DND-41 (cell line): ENCODE measurements at regions not wholly inside any gene's neighbourhood (a gene's known extent, or its start where the extent isn't known, plus 50 kb on each side); places are given as distances from the start of the nearest gene placed in this dataset.

Source experiments
- EZH2 ChIP-seq: IDR thresholded peaks from 3 replicates; pipeline ENCODE4 v1.6.1; 2012; ENCODE audit warnings: borderline replicate concordance, low read depth, mild to moderate bottlenecking, moderate library complexity, low read length, inconsistent platforms; ENCODE audit not compliant: severe bottlenecking
- TF ChIP-seq, protein P1 (sequence below): IDR thresholded peaks from 2 replicates; pipeline ENCODE4 v1.5.1; 2012; ENCODE audit warnings: borderline replicate concordance, low read length, moderate library complexity, mild to moderate bottlenecking; ENCODE audit not compliant: poor library complexity, severe bottlenecking; ENCODE audit errors: extremely low read depth

DNA sequence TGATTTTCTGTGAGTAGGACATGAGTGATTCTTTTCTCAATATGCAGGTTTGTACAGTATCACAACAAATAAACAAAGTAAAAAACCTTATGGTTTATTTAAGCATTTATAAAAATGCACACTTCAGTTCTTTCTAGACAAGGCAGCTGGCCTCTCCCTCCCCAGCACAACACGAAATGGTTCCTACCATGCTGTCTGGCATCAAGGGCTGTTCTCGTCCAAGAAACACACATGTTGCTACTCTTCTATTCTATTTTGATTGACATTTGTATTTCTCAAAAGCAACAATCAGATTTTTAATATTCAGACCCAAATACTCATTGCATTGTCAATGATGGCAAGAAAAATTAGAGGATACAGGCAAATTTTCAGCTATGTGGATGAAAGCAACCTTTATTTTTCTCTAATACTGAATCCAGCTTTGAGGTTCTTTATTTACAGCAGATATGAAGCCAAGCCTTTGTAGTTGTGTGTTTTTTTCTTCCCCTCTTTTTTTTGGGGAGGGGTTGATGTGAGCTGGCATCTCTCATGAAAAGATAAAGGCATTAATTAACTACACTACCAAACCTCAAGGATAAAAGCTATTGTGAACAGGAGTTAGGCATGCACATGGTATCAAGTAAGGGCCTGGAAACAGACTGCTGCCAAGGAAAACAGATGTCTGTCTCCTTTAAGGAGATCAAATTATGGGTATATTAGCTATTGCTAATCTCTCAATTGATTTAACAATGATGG lies 96.4 kb upstream of the PREP start:
- TF ChIP-seq, protein P1, sequence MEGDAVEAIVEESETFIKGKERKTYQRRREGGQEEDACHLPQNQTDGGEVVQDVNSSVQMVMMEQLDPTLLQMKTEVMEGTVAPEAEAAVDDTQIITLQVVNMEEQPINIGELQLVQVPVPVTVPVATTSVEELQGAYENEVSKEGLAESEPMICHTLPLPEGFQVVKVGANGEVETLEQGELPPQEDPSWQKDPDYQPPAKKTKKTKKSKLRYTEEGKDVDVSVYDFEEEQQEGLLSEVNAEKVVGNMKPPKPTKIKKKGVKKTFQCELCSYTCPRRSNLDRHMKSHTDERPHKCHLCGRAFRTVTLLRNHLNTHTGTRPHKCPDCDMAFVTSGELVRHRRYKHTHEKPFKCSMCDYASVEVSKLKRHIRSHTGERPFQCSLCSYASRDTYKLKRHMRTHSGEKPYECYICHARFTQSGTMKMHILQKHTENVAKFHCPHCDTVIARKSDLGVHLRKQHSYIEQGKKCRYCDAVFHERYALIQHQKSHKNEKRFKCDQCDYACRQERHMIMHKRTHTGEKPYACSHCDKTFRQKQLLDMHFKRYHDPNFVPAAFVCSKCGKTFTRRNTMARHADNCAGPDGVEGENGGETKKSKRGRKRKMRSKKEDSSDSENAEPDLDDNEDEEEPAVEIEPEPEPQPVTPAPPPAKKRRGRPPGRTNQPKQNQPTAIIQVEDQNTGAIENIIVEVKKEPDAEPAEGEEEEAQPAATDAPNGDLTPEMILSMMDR: no peak
- no peak for TF ChIP-seq EZH2
